Neural cell (in vitro differentiated cells): ENCODE measurements at regions not wholly inside any gene's neighbourhood (a gene's known extent, or its start where the extent isn't known, plus 50 kb on each side); places are given as distances from the start of the nearest gene placed in this dataset.

Experiments
- H2AFZ ChIP-seq: fragments of 200-600, 300-800 bp; sonication (generic), shearing (Covaris generic); 2 replicates; pipeline ENCODE4 v1.6.0; 2014; ENCODE audit warnings: low read depth, mild to moderate bottlenecking, antibody characterized with exemption, low read length, moderate library complexity
- H3F3A ChIP-seq: fragments of 200-600 bp; shearing (Covaris generic); 2 replicates; pipeline ENCODE4 v1.6.1; 2016; ENCODE audit warnings: mild to moderate bottlenecking, moderate library complexity, mixed read lengths, antibody characterized with exemption, low read length; ENCODE audit not compliant: insufficient read depth, poor library complexity, severe bottlenecking
- H3K27ac ChIP-seq: fragments of 200-600, 300-800 bp; sonication (generic), shearing (Covaris generic); 2 replicates; pipeline ENCODE4 v1.5.1; 2014; ENCODE audit warnings: mild to moderate bottlenecking, low read length, moderate library complexity
- H3K27me3 ChIP-seq: fragments of 300-800, 200-600 bp; sonication (generic), shearing (Covaris generic); 2 replicates; pipeline ENCODE4 v1.6.0; 2014; ENCODE audit warnings: mild to moderate bottlenecking, low read depth, low read length, moderate library complexity; ENCODE audit not compliant: insufficient read depth
- H3K36me3 ChIP-seq: fragments of 300-800, 200-600 bp; sonication (generic), shearing (Covaris generic); 2 replicates; pipeline ENCODE4 v1.5.1; 2014; ENCODE audit warnings: mild to moderate bottlenecking, antibody characterized with exemption, low read length, moderate library complexity; ENCODE audit not compliant: insufficient read depth
- H3K4me2 ChIP-seq: fragments of 300-800, 200-600 bp; sonication (generic), shearing (Covaris generic); 2 replicates; pipeline ENCODE4 v1.6.0; 2014; ENCODE audit warnings: mild to moderate bottlenecking, low read length
- H3K4me3 ChIP-seq: fragments of 300-800, 200-600 bp; sonication (generic), shearing (Covaris generic); 2 replicates; pipeline ENCODE4 v1.5.1; 2014; ENCODE audit warnings: mild to moderate bottlenecking, low read length, moderate library complexity
- H3K79me2 ChIP-seq: fragments of 200-600 bp; shearing (Covaris generic); replicated peaks from 2 replicates; pipeline ENCODE4 v1.6.0; 2014; ENCODE audit warnings: mild to moderate bottlenecking, low read length, moderate library complexity; ENCODE audit not compliant: insufficient read depth
- H3K9ac ChIP-seq: fragments of 300-800, 200-600 bp; sonication (generic), shearing (Covaris generic); 2 replicates; pipeline ENCODE4 v1.6.1; 2016; ENCODE audit warnings: mild to moderate bottlenecking, low read length, mixed read lengths
- H3K9me2 ChIP-seq: fragments of 200-600 bp; shearing (Covaris generic); 2 replicates; pipeline ENCODE4 v1.6.1; 2016; ENCODE audit warnings: mild to moderate bottlenecking, low read length, mixed read lengths; ENCODE audit not compliant: insufficient read depth
- H3K9me3 ChIP-seq: fragments of 200-600, 300-800 bp; sonication (generic), shearing (Covaris generic); 2 replicates; pipeline ENCODE4 v1.6.1; 2016; ENCODE audit warnings: mild to moderate bottlenecking, mixed run types, low read length, moderate library complexity, mixed read lengths
- H4K20me1 ChIP-seq: fragments of 200-600 bp; shearing (Covaris generic); 2 replicates; pipeline ENCODE4 v1.6.1; 2016; ENCODE audit warnings: mild to moderate bottlenecking, mixed run types; ENCODE audit not compliant: insufficient read depth
- CTCF ChIP-seq: fragments of 450-650 bp; IDR thresholded peaks from 2 replicates; pipeline ENCODE4 v1.5.1; 2014; ENCODE audit warnings: antibody characterized with exemption, mild to moderate bottlenecking, moderate library complexity; ENCODE audit not compliant: poor library complexity, severe bottlenecking
- EP300 ChIP-seq: fragments of 450-650 bp; conservative IDR thresholded peaks from 2 replicates; pipeline ENCODE4 v1.6.1; 2014; ENCODE audit warnings: antibody characterized with exemption, mild to moderate bottlenecking, moderate library complexity; ENCODE audit not compliant: poor library complexity, severe bottlenecking
- EZH2 ChIP-seq: fragments of 200-600, 300-800 bp; shearing (Covaris generic), sonication (generic); IDR thresholded peaks from 2 replicates; pipeline ENCODE4 v1.6.1; 2014; ENCODE audit warnings: antibody characterized with exemption, low read length, borderline replicate concordance, mild to moderate bottlenecking; ENCODE audit not compliant: insufficient read depth, poor library complexity, severe bottlenecking
- MXI1 ChIP-seq: fragments of 450-650 bp; conservative IDR thresholded peaks from 2 replicates; pipeline ENCODE4 v1.6.1; 2014; ENCODE audit warnings: antibody characterized with exemption, mild to moderate bottlenecking; ENCODE audit not compliant: poor library complexity, severe bottlenecking
- POLR2AphosphoS5 ChIP-seq: IDR thresholded peaks from 2 replicates; pipeline ENCODE4 v1.6.1; 2012
- RAD21 ChIP-seq: fragments of 450-650 bp; conservative IDR thresholded peaks from 2 replicates; pipeline ENCODE4 v1.6.1; 2014; ENCODE audit warnings: antibody characterized with exemption, mild to moderate bottlenecking, moderate library complexity
- SMC3 ChIP-seq: fragments of 450-650 bp; conservative IDR thresholded peaks from 2 replicates; pipeline ENCODE4 v1.6.1; 2014; ENCODE audit warnings: antibody characterized with exemption, mild to moderate bottlenecking, moderate library complexity; ENCODE audit not compliant: poor library complexity
- TAF1 ChIP-seq: IDR thresholded peaks from 2 replicates; pipeline ENCODE4 v1.6.1; 2012; ENCODE audit warnings: low read depth
- TF ChIP-seq, protein P1 (sequence below): IDR thresholded peaks from 2 replicates; pipeline ENCODE4 v1.6.1; 2012; ENCODE audit warnings: borderline replicate concordance

DNA sequence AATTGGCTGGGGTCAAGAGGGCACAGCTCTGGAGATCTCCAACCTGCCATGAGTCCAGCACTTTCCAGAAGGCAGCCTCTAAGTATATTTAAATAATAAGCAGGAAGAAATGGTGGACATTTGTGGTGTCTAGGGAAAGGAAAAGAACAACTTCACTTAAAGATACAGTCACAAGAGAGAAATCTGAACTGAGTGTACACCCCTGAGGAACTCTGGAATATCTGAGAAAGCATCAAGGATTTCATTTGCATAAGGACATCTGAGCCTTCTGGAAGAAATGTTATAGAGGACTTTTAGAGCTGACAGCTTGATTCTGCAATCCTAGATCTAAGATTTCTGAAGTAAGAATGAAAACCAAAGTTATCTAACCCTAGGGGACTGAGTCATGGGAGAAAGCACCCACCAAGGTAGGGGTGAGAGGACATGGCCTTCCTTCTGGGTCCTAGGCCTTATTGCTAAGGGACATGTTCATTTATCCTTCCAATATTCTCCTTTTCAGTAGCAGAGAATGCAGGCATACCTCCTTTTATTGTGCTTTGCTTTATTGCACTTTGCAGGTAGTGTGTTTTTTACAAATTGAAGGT, 253.4 kb upstream of the SLC24A2 start:
- Histone ChIP-seq H3K4me2 (no peak overlapping the region), H3K4me3 (no peak overlapping the region), H3K27ac (no peak overlapping the region), H3K79me2 (no peaks in the 10 kb centered on the region), H3K27me3 (no peaks in the 10 kb centered on the region), H3K9me3 (no peaks in the 10 kb centered on the region), H3F3A (no peaks in the 10 kb centered on the region), H3K9ac (no peak overlapping the region), H3K36me3 (no peaks in the 10 kb centered on the region), H4K20me1 (no peaks in the 10 kb centered on the region), H3K9me2 (no peaks in the 10 kb centered on the region), H2AFZ (no peak overlapping the region)
- TF ChIP-seq, protein P1, sequence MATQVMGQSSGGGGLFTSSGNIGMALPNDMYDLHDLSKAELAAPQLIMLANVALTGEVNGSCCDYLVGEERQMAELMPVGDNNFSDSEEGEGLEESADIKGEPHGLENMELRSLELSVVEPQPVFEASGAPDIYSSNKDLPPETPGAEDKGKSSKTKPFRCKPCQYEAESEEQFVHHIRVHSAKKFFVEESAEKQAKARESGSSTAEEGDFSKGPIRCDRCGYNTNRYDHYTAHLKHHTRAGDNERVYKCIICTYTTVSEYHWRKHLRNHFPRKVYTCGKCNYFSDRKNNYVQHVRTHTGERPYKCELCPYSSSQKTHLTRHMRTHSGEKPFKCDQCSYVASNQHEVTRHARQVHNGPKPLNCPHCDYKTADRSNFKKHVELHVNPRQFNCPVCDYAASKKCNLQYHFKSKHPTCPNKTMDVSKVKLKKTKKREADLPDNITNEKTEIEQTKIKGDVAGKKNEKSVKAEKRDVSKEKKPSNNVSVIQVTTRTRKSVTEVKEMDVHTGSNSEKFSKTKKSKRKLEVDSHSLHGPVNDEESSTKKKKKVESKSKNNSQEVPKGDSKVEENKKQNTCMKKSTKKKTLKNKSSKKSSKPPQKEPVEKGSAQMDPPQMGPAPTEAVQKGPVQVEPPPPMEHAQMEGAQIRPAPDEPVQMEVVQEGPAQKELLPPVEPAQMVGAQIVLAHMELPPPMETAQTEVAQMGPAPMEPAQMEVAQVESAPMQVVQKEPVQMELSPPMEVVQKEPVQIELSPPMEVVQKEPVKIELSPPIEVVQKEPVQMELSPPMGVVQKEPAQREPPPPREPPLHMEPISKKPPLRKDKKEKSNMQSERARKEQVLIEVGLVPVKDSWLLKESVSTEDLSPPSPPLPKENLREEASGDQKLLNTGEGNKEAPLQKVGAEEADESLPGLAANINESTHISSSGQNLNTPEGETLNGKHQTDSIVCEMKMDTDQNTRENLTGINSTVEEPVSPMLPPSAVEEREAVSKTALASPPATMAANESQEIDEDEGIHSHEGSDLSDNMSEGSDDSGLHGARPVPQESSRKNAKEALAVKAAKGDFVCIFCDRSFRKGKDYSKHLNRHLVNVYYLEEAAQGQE = no peak
- no peak for TF ChIP-seq POLR2AphosphoS5
- TF ChIP-seq SMC3 = no peak
- no peak for TF ChIP-seq MXI1
- no peak for TF ChIP-seq TAF1
- TF ChIP-seq EP300 = no peak
- TF ChIP-seq CTCF = no peak
- no peak for TF ChIP-seq RAD21
- TF ChIP-seq EZH2 = no peak

DNA sequence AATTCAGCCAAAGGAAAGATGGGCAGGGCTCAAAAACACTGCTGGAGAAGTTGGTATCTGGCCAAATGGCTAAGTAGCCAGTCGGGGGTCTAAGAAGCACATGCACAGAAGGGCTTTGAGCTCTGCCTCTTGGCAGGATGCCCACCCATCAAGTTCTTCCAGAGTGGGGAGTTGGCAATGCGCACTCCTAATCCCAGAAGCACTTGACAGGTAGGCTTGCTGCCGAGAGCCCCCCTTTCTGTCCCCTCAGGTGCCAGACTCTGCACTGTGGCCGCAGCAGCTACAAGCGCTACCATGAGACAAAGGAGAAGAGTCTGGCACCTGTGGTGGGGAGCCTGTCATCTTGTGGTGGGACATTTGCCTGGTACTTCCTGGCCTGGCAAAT, 252.9 kb upstream of the SLC24A2 start:
- no peak overlapping the region for H3K9ac ChIP-seq
- no peaks in the 10 kb centered on the region for H3K27me3 ChIP-seq
- H4K20me1 ChIP-seq = no peaks in the 10 kb centered on the region
- H3K4me3 ChIP-seq = no peak overlapping the region
- no peaks in the 10 kb centered on the region for H3K36me3 ChIP-seq
- H3K9me3 ChIP-seq = no peaks in the 10 kb centered on the region
- H3K9me2 ChIP-seq = no peaks in the 10 kb centered on the region
- no peak overlapping the region for H2AFZ ChIP-seq
- no peaks in the 10 kb centered on the region for H3K79me2 ChIP-seq
- TF ChIP-seq RAD21 (no peak), EZH2 (no peak), MXI1 (no peak), SMC3 (no peak), POLR2AphosphoS5 (no peak), EP300 (no peak), CTCF (no peak), TAF1 (no peak)
- TF ChIP-seq, protein P1 = no peak
- no peaks in the 10 kb centered on the region for H3F3A ChIP-seq
- no peak overlapping the region for H3K4me2 ChIP-seq
- H3K27ac ChIP-seq = no peak overlapping the region
